Breast epithelium (tissue), 3 donors: ENCODE measurements at regions not wholly inside any gene's neighbourhood (a gene's known extent, or its start where the extent isn't known, plus 50 kb on each side); places are given as distances from the start of the nearest gene placed in this dataset.

Experiments
- POLR2A ChIP-seq: fragments of 450-650 bp; IDR thresholded peaks from one replicate; pipeline ENCODE4 v1.6.1; 2016; ENCODE audit warnings: antibody characterized with exemption, mild to moderate bottlenecking, moderate library complexity
- POLR2AphosphoS5 ChIP-seq, 3 donors: sonication (generic); formaldehyde crosslinking; IDR thresholded peaks; one replicate each; pipeline ENCODE4 v1.6.1; 2017; ENCODE audit warnings: antibody characterized with exemption in 3 of 3
- TF ChIP-seq, protein P1 (sequence below), 3 donors: fragments of 450-650 bp; IDR thresholded peaks; one replicate each; pipeline ENCODE4 v1.5.1; 2016 to 2017; ENCODE audit warnings: antibody characterized with exemption in 3 of 3, mild to moderate bottlenecking in 3 of 3, moderate library complexity in 3 of 3

DNA sequence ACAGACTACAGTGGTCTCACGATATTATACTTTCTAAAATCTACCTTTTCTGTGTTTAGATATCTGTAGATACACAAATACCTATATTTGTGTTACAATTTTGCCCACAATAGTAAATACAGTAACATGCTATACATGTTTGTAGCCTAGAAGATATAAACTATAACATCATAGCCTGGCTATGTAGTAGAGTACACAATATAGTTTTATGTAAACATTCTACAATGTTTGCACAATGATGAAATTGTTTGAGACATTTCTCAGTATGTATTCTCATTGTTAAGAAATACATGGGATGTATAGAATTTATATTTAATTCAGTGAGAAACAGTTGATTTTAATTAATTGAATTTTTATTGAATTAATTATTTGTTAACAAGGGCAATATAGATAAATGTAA lies 1367.0 kb downstream of the OTOL1 start:
- TF ChIP-seq, protein P1, sequence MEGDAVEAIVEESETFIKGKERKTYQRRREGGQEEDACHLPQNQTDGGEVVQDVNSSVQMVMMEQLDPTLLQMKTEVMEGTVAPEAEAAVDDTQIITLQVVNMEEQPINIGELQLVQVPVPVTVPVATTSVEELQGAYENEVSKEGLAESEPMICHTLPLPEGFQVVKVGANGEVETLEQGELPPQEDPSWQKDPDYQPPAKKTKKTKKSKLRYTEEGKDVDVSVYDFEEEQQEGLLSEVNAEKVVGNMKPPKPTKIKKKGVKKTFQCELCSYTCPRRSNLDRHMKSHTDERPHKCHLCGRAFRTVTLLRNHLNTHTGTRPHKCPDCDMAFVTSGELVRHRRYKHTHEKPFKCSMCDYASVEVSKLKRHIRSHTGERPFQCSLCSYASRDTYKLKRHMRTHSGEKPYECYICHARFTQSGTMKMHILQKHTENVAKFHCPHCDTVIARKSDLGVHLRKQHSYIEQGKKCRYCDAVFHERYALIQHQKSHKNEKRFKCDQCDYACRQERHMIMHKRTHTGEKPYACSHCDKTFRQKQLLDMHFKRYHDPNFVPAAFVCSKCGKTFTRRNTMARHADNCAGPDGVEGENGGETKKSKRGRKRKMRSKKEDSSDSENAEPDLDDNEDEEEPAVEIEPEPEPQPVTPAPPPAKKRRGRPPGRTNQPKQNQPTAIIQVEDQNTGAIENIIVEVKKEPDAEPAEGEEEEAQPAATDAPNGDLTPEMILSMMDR (IDR thresholded peaks at IDR 0.05) = no peak
- TF ChIP-seq POLR2A = no peak
- TF ChIP-seq POLR2AphosphoS5 (IDR thresholded peaks at IDR 0.05) = no peak
